ENCODE measurements at regions not wholly inside any gene's neighbourhood (a gene's known extent, or its start where the extent isn't known, plus 50 kb on each side); places are given as distances from the start of the nearest gene placed in this dataset.

DNA sequence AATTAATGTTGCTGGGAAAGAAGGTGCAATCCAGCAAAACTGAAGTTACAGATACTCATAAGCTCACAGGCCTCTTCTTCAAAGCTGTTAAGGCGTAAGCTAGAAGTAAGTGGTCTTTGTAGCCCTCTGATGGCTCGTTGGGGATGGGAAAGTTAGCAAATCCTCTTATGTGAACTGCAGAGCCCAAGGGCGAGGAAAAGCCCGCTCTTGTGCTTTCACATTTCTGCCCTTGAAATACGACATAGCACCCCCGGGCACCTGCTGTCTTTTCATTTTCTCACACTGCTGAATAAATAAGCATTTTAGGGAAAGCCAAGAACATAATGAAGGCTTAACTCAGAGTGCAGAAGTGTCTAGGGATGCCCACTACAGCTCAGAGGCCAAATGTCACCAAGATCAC lies 73.1 kb upstream of the SORBS2 start:
- TF ChIP-seq, protein P1, sequence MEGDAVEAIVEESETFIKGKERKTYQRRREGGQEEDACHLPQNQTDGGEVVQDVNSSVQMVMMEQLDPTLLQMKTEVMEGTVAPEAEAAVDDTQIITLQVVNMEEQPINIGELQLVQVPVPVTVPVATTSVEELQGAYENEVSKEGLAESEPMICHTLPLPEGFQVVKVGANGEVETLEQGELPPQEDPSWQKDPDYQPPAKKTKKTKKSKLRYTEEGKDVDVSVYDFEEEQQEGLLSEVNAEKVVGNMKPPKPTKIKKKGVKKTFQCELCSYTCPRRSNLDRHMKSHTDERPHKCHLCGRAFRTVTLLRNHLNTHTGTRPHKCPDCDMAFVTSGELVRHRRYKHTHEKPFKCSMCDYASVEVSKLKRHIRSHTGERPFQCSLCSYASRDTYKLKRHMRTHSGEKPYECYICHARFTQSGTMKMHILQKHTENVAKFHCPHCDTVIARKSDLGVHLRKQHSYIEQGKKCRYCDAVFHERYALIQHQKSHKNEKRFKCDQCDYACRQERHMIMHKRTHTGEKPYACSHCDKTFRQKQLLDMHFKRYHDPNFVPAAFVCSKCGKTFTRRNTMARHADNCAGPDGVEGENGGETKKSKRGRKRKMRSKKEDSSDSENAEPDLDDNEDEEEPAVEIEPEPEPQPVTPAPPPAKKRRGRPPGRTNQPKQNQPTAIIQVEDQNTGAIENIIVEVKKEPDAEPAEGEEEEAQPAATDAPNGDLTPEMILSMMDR (IDR thresholded peaks at IDR 0.05) = no peak
- no peak for TF ChIP-seq POLR2A (IDR thresholded peaks at IDR 0.05)

All from heart left ventricle (tissue), 13 donors.